IMR-90 (cell line): ENCODE measurements at regions not wholly inside any gene's neighbourhood (a gene's known extent, or its start where the extent isn't known, plus 50 kb on each side); places are given as distances from the start of the nearest gene placed in this dataset.
A peak's percentile ranks its signal among the peaks of the same experiment; 100 is the strongest.

Experiments
- ATAC-seq: fragments of 200-7000 bp; cut with Tn5 transposase; 2 replicates; pipeline ENCODE4 v1.9.1; 2020; ENCODE audit warnings: low read depth, mild to moderate bottlenecking, moderate library complexity
- BruUV-seq: library from RNA; stranded (reverse); fragments of 400-500 nt; replicated peaks from 2 replicates; lab custom pipeline; 2021; lab: Mats Ljungman, UMichigan
- CTCF ChIA-PET: fragments of 300-600 bp; formaldehyde crosslinking; extraction: SDS; loops from one replicate; lab custom pipeline; 2021; ENCODE audit warnings: antibody characterized with exemption; lab: Yijun Ruan, JAX
- POLR2A ChIA-PET: fragments of 300-600 bp; sonication (Branson Sonifier 250); formaldehyde crosslinking; loops from one replicate; lab custom pipeline; 2022; ENCODE audit warnings: antibody characterized with exemption; ENCODE audit not compliant: unreplicated experiment; lab: Charles Lee
- DNase-seq: peaks from one replicate; pipeline ENCODE4 v3.0.0; 2013
- H2AFZ ChIP-seq: replicated peaks from 2 replicates; pipeline ENCODE3; 2013; ENCODE audit warnings: low read length, mild to moderate bottlenecking; ENCODE audit not compliant: poor library complexity
- H2AK5ac ChIP-seq: 2 replicates; pipeline ENCODE4 v1.6.1; 2013; ENCODE audit warnings: low read depth, low read length, inconsistent platforms
- H2AK9ac ChIP-seq: replicated peaks from 2 replicates; pipeline ENCODE3; 2013; ENCODE audit warnings: mild to moderate bottlenecking, low read depth, low read length, moderate library complexity; ENCODE audit not compliant: poor library complexity
- H2BK120ac ChIP-seq: 2 replicates; pipeline ENCODE4 v1.6.1; 2013; ENCODE audit warnings: low read depth, low read length, inconsistent platforms
- H2BK15ac ChIP-seq: 3 replicates; pipeline ENCODE4 v1.6.1; 2013; ENCODE audit warnings: low read depth, low read length, inconsistent platforms
- H2BK20ac ChIP-seq: 2 replicates; pipeline ENCODE4 v1.6.1; 2013; ENCODE audit warnings: low read depth, mild to moderate bottlenecking, inconsistent platforms, low read length, moderate library complexity
- H2BK5ac ChIP-seq: 2 replicates; pipeline ENCODE4 v1.6.1; 2013; ENCODE audit warnings: mild to moderate bottlenecking, low read depth, low read length, inconsistent platforms; ENCODE audit not compliant: poor library complexity, severe bottlenecking
- H3K14ac ChIP-seq: replicated peaks from 2 replicates; pipeline ENCODE4 v1.6.1; 2013; ENCODE audit warnings: low read depth, low read length, inconsistent platforms
- H3K18ac ChIP-seq: 2 replicates; pipeline ENCODE4 v1.6.1; 2013; ENCODE audit warnings: low read depth, low read length, control low read depth
- H3K23ac ChIP-seq: 2 replicates; pipeline ENCODE4 v1.6.1; 2013; ENCODE audit warnings: low read depth, low read length, inconsistent platforms
- H3K27ac ChIP-seq: 2 replicates; pipeline ENCODE4 v1.5.1; 2013; ENCODE audit warnings: mild to moderate bottlenecking, control low read depth, low read length; ENCODE audit not compliant: insufficient read depth
- H3K27me3 ChIP-seq: 2 replicates; pipeline ENCODE4 v1.6.1; 2013; ENCODE audit warnings: low read length; ENCODE audit not compliant: control insufficient read depth, insufficient read depth
- H3K36me3 ChIP-seq: 2 replicates; pipeline ENCODE4 v1.6.1; 2013; ENCODE audit warnings: low read length, mixed read lengths; ENCODE audit not compliant: control insufficient read depth, insufficient read depth
- H3K4ac ChIP-seq: 2 replicates; pipeline ENCODE4 v1.6.1; 2013; ENCODE audit warnings: low read depth, low read length, inconsistent platforms
- H3K4me1 ChIP-seq: 2 replicates; pipeline ENCODE4 v1.6.1; 2013; ENCODE audit warnings: low read length, mixed read lengths; ENCODE audit not compliant: control insufficient read depth, insufficient read depth
- H3K4me2 ChIP-seq: 2 replicates; pipeline ENCODE4 v1.6.1; 2013; ENCODE audit warnings: low read depth, mild to moderate bottlenecking, control low read depth, low read length, moderate library complexity
- H3K4me3 ChIP-seq: 2 replicates; pipeline ENCODE4 v1.5.1; 2013; ENCODE audit warnings: low read depth, mild to moderate bottlenecking, control low read depth, low read length, moderate library complexity; ENCODE audit not compliant: insufficient read depth
- H3K56ac ChIP-seq: 2 replicates; pipeline ENCODE4 v1.6.1; 2013; ENCODE audit warnings: low read length, inconsistent platforms; ENCODE audit not compliant: insufficient read depth; ENCODE audit errors: extremely low read depth
- H3K79me1 ChIP-seq, 2 experiments: 2 replicates each; pipeline ENCODE4 v1.6.1; 2013; ENCODE audit warnings: low read length in 2 of 2, inconsistent platforms in 1 of 2, low read depth in 1 of 2
- H3K9ac ChIP-seq: 2 replicates; pipeline ENCODE4 v1.6.1; 2013; ENCODE audit warnings: low read depth, low read length, control low read depth
- H3K9me1 ChIP-seq: 2 replicates; pipeline ENCODE4 v1.6.1; 2013; ENCODE audit warnings: low read length, inconsistent platforms; ENCODE audit not compliant: insufficient read depth
- H3K9me3 ChIP-seq: 2 replicates; pipeline ENCODE4 v1.6.1; 2013; ENCODE audit warnings: low read length; ENCODE audit not compliant: control insufficient read depth, insufficient read depth
- H4K20me1 ChIP-seq: 2 replicates; pipeline ENCODE4 v1.6.1; 2013; ENCODE audit warnings: low read length, inconsistent platforms; ENCODE audit not compliant: insufficient read depth
- H4K5ac ChIP-seq: 2 replicates; pipeline ENCODE4 v1.6.1; 2013; ENCODE audit warnings: mild to moderate bottlenecking, low read depth, low read length, control low read depth
- H4K8ac ChIP-seq, 2 experiments: 2 replicates each; pipeline ENCODE4 v1.6.1; 2013; ENCODE audit warnings: low read depth in 2 of 2, low read length in 2 of 2, control low read depth in 1 of 2, inconsistent platforms in 1 of 2
- H4K91ac ChIP-seq: 2 replicates; pipeline ENCODE4 v1.6.1; 2013; ENCODE audit warnings: low read depth, low read length, inconsistent platforms; ENCODE audit not compliant: insufficient read depth
- BHLHE40 ChIP-seq: fragments of 150-350 bp; IDR thresholded peaks from 2 replicates; pipeline ENCODE4 v1.6.1; 2016; ENCODE audit warnings: mild to moderate bottlenecking, low read depth, low read length
- CEBPB ChIP-seq: IDR thresholded peaks from 2 replicates; pipeline ENCODE4 v1.6.1; 2012; ENCODE audit warnings: low read depth, low read length, improper control_type of control experiment
- FOS ChIP-seq: fragments of 150-350 bp; IDR thresholded peaks from 2 replicates; pipeline ENCODE4 v1.6.1; 2016; ENCODE audit warnings: low read depth, low read length
- MAFK ChIP-seq: IDR thresholded peaks from 2 replicates; pipeline ENCODE4 v1.6.1; 2012; ENCODE audit warnings: low read depth, low read length, improper control_type of control experiment
- MAZ ChIP-seq: IDR thresholded peaks from 2 replicates; pipeline ENCODE4 v1.6.1; 2012; ENCODE audit warnings: low read depth, mild to moderate bottlenecking, low read length, improper control_type of control experiment, moderate library complexity, borderline replicate concordance
- MXI1 ChIP-seq: IDR thresholded peaks from 2 replicates; pipeline ENCODE4 v1.6.1; 2012; ENCODE audit warnings: low read depth, mild to moderate bottlenecking, low read length, moderate library complexity, borderline replicate concordance
- POLR2A ChIP-seq: IDR thresholded peaks from 2 replicates; pipeline ENCODE4 v1.6.1; 2012; ENCODE audit warnings: mild to moderate bottlenecking, low read depth, low read length
- RAD21 ChIP-seq: IDR thresholded peaks from 2 replicates; pipeline ENCODE4 v1.6.1; 2012; ENCODE audit warnings: low read length, improper control_type of control experiment
- WGBS, 2 experiments: methylation state at CpG; one replicate each; pipeline versions ENCODE4 v1.1.5 to v1.1.7; 2013; ENCODE audit warnings: missing lambda C conversion rate in 2 of 2; ENCODE audit not compliant: insufficient read length in 1 of 2; ENCODE audit errors: extremely low coverage in 2 of 2; 5-methylcytosine and 5-hydroxymethylcytosine counted together
- dilution Hi-C: fragments of 300-500 bp; cut with HindIII; formaldehyde crosslinking; loops from one replicate; pipeline ENCODE4 v1.14.3; 2018; ENCODE audit warnings: low sequenced_read_pairs; ENCODE audit not compliant: unreplicated experiment
- in situ Hi-C: fragments of 300-500 bp; cut with MboI; formaldehyde crosslinking; loops from 3 replicates; pipeline ENCODE4 v1.14.3; 2019; ENCODE audit warnings: low sequenced_read_pairs, inconsistent platforms, mixed read lengths
- intact Hi-C: fragments of 100-400 bp; cut with micrococcal nuclease; formaldehyde crosslinking; loops from 2 replicates; pipeline ENCODE4 v1.10.0; 2022
- TF ChIP-seq, protein P1 (sequence below): conservative IDR thresholded peaks from 2 replicates; pipeline ENCODE4 v1.5.1; 2012; ENCODE audit warnings: mild to moderate bottlenecking, low read depth, low read length, improper control_type of control experiment
- TF ChIP-seq, protein P2 (sequence below): fragments of 150-350 bp; IDR thresholded peaks from 2 replicates; pipeline ENCODE4 v1.6.1; 2017; ENCODE audit warnings: mild to moderate bottlenecking, antibody characterized with exemption, low read length, low read depth

DNA sequence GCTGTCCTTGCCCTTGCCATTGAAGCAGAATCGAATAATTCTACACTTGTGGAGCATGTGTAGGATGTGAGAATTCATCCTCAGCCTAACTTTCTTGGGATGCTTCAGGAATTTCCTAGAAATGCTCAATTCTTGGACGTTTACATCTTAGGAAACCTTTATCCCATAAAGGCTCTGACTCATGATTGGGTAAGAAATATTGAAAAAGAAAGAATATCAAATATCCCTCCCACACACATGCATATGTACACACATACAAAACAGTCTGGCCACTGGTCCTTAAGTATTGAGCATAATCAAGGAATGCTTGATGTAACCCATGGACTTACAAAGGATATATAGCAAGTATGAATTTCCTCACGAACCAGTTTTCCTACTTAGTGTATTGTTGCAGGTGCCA lies 83.9 kb upstream of the IPO9 start:
- ChIA-PET CTCF (no interaction called here), POLR2A (no interaction called here)
- no peak overlapping the region for H3K4me3 ChIP-seq
- no peak overlapping the region; the same call in 1 of the 2 replicates for H4K5ac ChIP-seq
- H3K4me1 ChIP-seq: peaks cover 33% of the 10 kb centered on the region
- no peak overlapping the region for H2AK9ac ChIP-seq
- H3K14ac ChIP-seq: no peak overlapping the region
- peaks cover 22% of the 10 kb centered on the region for H3K9me1 ChIP-seq
- H3K18ac ChIP-seq: peak overlapping the region; percentile 74; the same call in 1 of the 2 replicates
- intact Hi-C loops: loop anchor here (5.0 kb wide), 2 partner anchors 33 to 47 kb away; no protein-coding TSS in a partner anchor
- H4K20me1 ChIP-seq: peaks cover 66% of the 10 kb centered on the region
- H3K9ac ChIP-seq: peak overlapping the region; percentile 21; the same call in 1 of the 2 replicates
- H2AK5ac ChIP-seq: no peak overlapping the region
- H2AFZ ChIP-seq: no peak overlapping the region
- H3K79me1 ChIP-seq: peaks cover 40 to 95% of the 10 kb centered on the region in 2 experiments; a peak in 3 of 4 replicates
- TF ChIP-seq MXI1: no peak
- 0 out of 2 replicates have a peak, but pooled peaks have one; percentile 18 for TF ChIP-seq BHLHE40
- peak; percentile 86 for TF ChIP-seq FOS
- no peak for TF ChIP-seq MAFK
- TF ChIP-seq, protein P1, sequence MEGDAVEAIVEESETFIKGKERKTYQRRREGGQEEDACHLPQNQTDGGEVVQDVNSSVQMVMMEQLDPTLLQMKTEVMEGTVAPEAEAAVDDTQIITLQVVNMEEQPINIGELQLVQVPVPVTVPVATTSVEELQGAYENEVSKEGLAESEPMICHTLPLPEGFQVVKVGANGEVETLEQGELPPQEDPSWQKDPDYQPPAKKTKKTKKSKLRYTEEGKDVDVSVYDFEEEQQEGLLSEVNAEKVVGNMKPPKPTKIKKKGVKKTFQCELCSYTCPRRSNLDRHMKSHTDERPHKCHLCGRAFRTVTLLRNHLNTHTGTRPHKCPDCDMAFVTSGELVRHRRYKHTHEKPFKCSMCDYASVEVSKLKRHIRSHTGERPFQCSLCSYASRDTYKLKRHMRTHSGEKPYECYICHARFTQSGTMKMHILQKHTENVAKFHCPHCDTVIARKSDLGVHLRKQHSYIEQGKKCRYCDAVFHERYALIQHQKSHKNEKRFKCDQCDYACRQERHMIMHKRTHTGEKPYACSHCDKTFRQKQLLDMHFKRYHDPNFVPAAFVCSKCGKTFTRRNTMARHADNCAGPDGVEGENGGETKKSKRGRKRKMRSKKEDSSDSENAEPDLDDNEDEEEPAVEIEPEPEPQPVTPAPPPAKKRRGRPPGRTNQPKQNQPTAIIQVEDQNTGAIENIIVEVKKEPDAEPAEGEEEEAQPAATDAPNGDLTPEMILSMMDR: no peak
- TF ChIP-seq, protein P2, sequence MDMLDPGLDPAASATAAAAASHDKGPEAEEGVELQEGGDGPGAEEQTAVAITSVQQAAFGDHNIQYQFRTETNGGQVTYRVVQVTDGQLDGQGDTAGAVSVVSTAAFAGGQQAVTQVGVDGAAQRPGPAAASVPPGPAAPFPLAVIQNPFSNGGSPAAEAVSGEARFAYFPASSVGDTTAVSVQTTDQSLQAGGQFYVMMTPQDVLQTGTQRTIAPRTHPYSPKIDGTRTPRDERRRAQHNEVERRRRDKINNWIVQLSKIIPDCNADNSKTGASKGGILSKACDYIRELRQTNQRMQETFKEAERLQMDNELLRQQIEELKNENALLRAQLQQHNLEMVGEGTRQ: no peak
- TF ChIP-seq RAD21: peak; percentile 10; the same call in 1 of the 2 replicates
- no peak for TF ChIP-seq POLR2A
- peak; percentile 94 for TF ChIP-seq CEBPB
- no peak for TF ChIP-seq MAZ
- no peak overlapping the region for H2BK120ac ChIP-seq
- peaks cover 2% of the 10 kb centered on the region; the same call in 1 of the 2 replicates for H3K36me3 ChIP-seq
- no TSS peak for BruUV-seq
- H3K27me3 ChIP-seq: no peaks in the 10 kb centered on the region
- WGBS, 2 experiments: no CpG with 5 or more reads among the region's 3 CpGs
- no peak overlapping the region; the same call in 1 of the 2 replicates for H3K56ac ChIP-seq
- H2BK5ac ChIP-seq: peak overlapping the region; percentile 48
- H2BK20ac ChIP-seq: peak overlapping the region; percentile 55; the same call in 1 of the 2 replicates
- ATAC-seq (peak; percentile 64), DNase-seq (peak; percentile 96)
- no peaks in the 10 kb centered on the region for H3K9me3 ChIP-seq
- H4K8ac ChIP-seq: no peak overlapping the region
- H2BK15ac ChIP-seq: peak overlapping the region; percentile 30; the same call in 1 of the 3 replicates
- peak overlapping the region; percentile 53; the same call in 1 of the 2 replicates for H3K4me2 ChIP-seq
- in situ Hi-C loops: no loop called here
- H3K27ac ChIP-seq: no peak overlapping the region
- H3K23ac ChIP-seq: no peak overlapping the region
- dilution Hi-C loops: no loop called here
- peak overlapping the region; percentile 52; the same call in 1 of the 2 replicates for H3K4ac ChIP-seq
- H4K91ac ChIP-seq: no peak overlapping the region
